WI38 (cell line): ENCODE measurements at regions not wholly inside any gene's neighbourhood (a gene's known extent, or its start where the extent isn't known, plus 50 kb on each side); places are given as distances from the start of the nearest gene placed in this dataset.

Source experiments
- H3K4me3 ChIP-seq: 2 replicates; pipeline ENCODE4 v1.5.1; 2011; ENCODE audit warnings: low read depth, mild to moderate bottlenecking, control low read depth, low read length
- CTCF ChIP-seq: IDR thresholded peaks from 2 replicates; pipeline ENCODE4 v1.5.1; 2012; ENCODE audit warnings: low read depth, mild to moderate bottlenecking, control low read depth, low read length

DNA sequence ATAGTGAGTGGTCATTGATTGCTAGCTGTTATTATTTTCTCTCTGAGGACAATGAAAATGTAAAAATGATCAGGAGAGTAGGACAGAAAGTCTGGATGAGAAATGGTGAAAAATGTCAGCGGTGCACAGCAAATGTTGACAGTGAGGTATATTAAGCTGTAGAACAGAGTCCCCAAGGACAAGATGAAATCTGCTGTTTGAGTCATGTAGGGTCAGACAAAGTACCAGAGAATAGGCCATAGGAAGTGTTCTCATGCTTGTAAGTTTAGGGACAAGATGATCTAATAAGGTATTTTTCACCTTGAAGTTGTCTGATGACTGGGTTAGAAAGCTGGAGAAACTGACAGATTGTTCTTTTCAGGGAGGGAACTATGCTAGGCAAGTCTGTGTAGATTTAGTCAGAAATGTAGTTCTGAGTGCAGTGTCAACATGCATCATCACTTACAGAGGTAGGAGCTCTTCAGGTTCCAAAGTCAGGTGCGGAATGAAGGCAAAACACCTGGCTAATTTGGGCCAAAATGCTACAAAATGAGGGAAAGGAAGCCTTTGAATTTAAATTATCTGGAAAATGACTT lies 369.3 kb downstream of the DLEU7 start:
- no peak overlapping the region for H3K4me3 ChIP-seq
- no peak for TF ChIP-seq CTCF

- TF ChIP-seq CTCF: no peak
- H3K4me3 ChIP-seq: no peak overlapping the region
Measured at GRCh38 chr13:50476577-50477285, 366.8 kb downstream of the DLEU7 start.

DNA sequence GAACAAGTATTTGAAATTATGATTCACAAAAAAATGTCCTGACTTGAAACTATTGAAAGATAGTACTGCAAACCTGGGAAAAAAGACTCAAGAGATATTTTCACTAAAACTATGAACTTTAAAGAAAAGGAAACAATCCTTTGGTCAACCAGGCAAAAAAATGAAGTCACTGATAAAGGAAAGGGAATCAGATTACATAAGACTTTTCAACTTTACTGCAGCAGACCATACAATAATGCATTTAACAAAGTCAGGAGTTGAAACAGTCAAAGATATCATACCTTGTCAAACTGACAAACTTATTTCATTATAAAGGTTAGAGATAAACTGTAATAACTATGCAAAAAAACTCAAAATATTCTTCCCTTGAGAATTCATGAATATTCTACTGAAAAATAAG lies 361.6 kb downstream of the DLEU7 start:
- no peak for TF ChIP-seq CTCF
- H3K4me3 ChIP-seq: no peak overlapping the region

- H3K4me3 ChIP-seq: no peak overlapping the region
- no peak for TF ChIP-seq CTCF
Measured at GRCh38 chr13:50483416-50483815, 360.1 kb downstream of the DLEU7 start.

DNA sequence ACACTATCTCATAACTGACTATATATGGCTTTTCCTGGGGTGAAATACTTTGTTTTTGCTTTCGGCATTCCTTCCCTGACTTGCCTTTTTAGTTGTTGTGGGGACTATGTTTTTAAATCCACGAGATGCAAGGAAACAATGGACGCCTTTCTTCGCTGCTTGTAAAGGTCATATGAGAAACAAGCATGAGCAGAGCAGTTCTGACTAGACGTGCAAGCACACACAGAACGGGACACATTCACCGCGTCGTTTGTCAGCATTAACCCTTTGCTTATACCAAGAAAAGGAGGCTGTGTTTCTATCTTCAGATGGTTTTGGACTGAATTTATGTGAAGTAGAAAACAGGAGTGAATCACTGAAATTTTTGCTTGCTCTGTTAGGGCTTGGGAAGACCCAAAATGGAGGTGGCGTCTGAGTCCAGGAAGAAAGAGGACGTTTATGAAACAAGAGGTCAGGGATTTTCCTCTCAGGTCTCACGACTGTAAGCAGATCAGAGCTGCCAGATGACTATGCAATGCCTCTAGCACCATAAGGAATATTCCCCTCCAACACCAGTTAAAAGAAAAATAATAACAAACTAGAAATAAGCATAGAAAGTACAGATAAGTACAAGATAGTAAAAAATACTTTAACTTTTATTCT lies 358.9 kb downstream of the DLEU7 start:
- H3K4me3 ChIP-seq: no peak overlapping the region
- TF ChIP-seq CTCF: no peak

DNA sequence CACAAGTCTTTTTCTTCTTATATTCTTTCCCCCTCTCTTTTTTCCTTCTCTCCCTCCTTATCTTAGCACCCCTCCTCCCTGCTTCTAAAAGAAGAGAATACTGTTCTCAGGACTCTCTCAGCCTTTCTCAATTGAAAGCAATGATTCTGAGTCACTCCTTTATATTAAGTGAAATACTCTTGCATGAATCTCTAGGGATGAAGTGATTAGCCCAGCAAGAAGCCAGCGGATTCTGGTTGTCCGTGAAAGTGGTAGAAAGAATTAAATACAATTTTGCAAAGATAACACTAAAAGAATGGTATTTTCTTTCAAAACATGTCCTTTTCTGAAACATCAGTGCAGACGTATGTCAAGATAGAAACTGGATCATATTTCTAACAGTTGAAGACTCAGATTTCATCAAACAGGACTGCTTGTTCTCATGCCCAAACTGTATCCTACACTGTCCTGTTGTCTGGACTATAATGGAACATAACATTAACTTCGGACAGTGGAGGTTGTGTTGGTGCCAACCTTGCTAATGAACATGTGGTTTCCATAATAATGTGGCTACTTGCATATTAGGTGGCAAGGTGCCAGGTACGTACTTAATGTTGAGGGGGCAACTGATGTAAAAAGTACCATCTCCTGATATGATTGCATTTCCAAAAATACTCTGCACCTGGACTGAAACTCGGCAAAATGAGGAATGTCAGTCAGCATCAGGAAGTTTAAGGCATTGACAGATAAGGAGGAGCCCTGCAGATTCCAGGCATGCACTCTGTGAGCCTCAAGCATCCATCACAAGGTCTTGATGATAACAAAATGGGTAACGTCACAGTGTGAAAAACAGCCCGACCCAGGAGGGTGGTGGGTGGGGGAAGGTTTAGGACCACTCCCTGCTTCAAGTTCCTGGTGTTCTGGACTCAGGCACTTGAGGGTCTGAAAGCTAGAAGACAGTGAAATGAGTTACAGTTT lies 357.2 kb downstream of the DLEU7 start:
- no peak for TF ChIP-seq CTCF
- H3K4me3 ChIP-seq: no peak overlapping the region
